GM12873 (cell line): ENCODE measurements at regions not wholly inside any gene's neighbourhood (a gene's known extent, or its start where the extent isn't known, plus 50 kb on each side); places are given as distances from the start of the nearest gene placed in this dataset.

Experiments used
- TF ChIP-seq, protein P1 (sequence below): IDR thresholded peaks from 2 replicates; pipeline ENCODE4 v1.5.1; 2012; ENCODE audit warnings: low read depth, mild to moderate bottlenecking, moderate library complexity, low read length, control low read depth; ENCODE audit not compliant: insufficient read depth; ENCODE audit errors: missing control alignments

DNA sequence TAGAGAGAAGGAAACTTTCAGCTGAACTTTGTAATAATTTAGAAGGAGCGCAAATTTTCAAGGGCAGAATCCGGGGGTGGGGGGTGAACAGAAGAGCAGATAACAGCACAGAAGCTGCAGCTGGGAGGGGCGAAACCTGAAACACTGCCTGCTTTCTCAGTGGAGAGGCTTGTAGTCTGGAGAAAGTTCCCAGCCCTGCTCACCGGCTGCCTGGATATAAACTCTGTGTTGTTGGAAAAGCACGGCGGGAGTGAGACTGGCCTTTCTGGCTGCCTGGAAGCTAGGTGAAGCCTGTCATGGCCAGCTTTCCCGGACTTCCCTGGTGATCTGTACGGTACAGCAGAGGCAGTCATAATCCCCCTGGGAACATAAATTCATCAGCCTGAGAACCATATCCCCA, 1352.1 kb upstream of the DIAPH2 start:
- TF ChIP-seq, protein P1, sequence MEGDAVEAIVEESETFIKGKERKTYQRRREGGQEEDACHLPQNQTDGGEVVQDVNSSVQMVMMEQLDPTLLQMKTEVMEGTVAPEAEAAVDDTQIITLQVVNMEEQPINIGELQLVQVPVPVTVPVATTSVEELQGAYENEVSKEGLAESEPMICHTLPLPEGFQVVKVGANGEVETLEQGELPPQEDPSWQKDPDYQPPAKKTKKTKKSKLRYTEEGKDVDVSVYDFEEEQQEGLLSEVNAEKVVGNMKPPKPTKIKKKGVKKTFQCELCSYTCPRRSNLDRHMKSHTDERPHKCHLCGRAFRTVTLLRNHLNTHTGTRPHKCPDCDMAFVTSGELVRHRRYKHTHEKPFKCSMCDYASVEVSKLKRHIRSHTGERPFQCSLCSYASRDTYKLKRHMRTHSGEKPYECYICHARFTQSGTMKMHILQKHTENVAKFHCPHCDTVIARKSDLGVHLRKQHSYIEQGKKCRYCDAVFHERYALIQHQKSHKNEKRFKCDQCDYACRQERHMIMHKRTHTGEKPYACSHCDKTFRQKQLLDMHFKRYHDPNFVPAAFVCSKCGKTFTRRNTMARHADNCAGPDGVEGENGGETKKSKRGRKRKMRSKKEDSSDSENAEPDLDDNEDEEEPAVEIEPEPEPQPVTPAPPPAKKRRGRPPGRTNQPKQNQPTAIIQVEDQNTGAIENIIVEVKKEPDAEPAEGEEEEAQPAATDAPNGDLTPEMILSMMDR, result no peak

DNA sequence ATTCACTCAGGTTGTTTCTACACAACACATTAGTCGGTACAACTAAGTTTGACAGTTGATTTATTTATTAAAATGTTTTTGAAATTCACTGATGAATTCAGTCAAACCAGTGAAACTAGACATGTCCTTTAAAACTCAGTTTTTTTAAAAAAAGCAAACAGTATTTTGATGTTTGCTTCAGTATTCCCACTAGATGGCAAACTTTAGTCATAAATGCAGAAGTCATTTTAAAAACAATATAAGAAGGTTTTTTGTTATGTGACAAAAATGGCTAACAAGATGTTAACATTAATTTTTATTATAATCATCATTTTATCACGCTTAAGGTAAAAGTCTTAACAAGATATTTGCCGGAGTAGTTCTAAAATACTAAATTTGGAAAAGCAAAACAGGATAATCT, 1337.8 kb upstream of the DIAPH2 start:
- TF ChIP-seq, protein P1, result no peak

- TF ChIP-seq, protein P1, result no peak
Measured at GRCh38 chrX:95350774-95351488, 1333.7 kb upstream of the DIAPH2 start.

- TF ChIP-seq, protein P1, result no peak
Measured at GRCh38 chrX:95367286-95367685, 1317.4 kb upstream of the DIAPH2 start.

- TF ChIP-seq, protein P1, result no peak
Measured at GRCh38 chrX:95382799-95383198, 1301.8 kb upstream of the DIAPH2 start.

DNA sequence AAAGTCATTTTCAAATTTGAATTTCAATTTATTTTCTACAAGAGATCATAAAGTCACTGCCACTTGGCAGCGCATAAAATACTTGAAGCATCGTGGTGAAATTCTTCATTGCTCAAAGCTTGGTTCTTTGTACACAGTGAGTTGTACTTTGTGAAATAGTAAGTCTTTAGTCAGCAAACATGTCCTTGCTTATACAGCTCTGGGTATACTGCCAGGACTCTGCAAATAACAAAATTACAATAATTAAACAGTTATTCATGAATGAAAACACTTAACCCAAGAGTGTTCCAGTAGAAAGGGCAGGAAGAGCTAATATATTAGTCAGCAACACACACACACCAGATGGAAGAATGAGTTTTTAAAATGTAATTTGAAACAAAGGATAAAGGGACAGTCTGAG, 1300.9 kb upstream of the DIAPH2 start:
- TF ChIP-seq, protein P1, result no peak

GRCh38 chrX:95427389-95427788, 1257.3 kb upstream of the DIAPH2 start:
- TF ChIP-seq, protein P1, result no peak

DNA sequence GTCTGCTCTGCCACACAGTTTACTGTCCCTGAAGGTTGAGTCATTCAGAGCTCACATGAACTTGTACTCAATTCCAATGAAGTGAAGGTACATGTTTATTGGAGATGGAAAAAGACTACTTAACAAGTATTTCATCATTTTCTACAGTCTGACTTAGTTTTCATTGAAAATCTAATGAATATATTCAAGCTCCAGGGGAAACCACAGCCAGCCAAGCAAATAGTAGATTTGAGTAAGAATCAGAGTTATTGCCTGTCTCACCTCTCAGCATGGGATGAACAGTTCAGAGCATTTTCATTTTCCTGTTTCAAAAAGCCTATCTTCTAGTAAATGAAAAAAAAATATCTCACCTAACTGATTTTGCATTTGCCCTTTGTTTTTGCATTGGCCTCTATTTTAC, 1249.4 kb upstream of the DIAPH2 start:
- TF ChIP-seq, protein P1, result no peak
